Gastrocnemius medialis (tissue), 4 donors: ENCODE measurements at regions not wholly inside any gene's neighbourhood (a gene's known extent, or its start where the extent isn't known, plus 50 kb on each side); places are given as distances from the start of the nearest gene placed in this dataset.

Experiments used
- ATAC-seq, 2 donors: fragments of 150-250 bp; one replicate each; pipeline ENCODE4 v1.9.1; 2016
- DNase-seq, 2 donors: peaks; one replicate each; pipeline ENCODE4 v3.0.0-alpha.2; 2019
- H3K27ac ChIP-seq, 4 donors: fragments of 200-600 bp; sonication (generic); 1 replicate in 1 of 4; 2 replicates in 3 of 4; pipeline ENCODE4 v1.5.1; 2016 to 2018; ENCODE audit warnings: mild to moderate bottlenecking in 2 of 4, moderate library complexity in 1 of 4
- H3K27me3 ChIP-seq, 3 donors: fragments of 200-600 bp; sonication (generic) in 2 of 3; 1 replicate in 1 of 3; 2 replicates in 2 of 3; pipeline versions ENCODE4 v1.5.1 to v1.6.0; 2016 to 2019; ENCODE audit warnings: mild to moderate bottlenecking in 1 of 3, moderate library complexity in 1 of 3
- H3K36me3 ChIP-seq, 2 donors: fragments of 200-600 bp; sonication (generic) in 1 of 2; one replicate each; pipeline ENCODE4 v1.5.1; 2017 to 2018
- H3K4me1 ChIP-seq, 2 donors: fragments of 200-600 bp; sonication (generic) in 1 of 2; one replicate each; pipeline ENCODE4 v1.5.1; 2016 to 2017; ENCODE audit warnings: mild to moderate bottlenecking in 2 of 2
- H3K4me3 ChIP-seq, 4 donors: fragments of 200-600 bp; sonication (generic) in 3 of 4; 1 replicate in 1 of 4; 2 replicates in 3 of 4; pipeline ENCODE4 v1.5.1; 2016 to 2019; ENCODE audit warnings: mild to moderate bottlenecking in 2 of 4
- H3K9me3 ChIP-seq, 3 donors: fragments of 200-600 bp; sonication (generic) in 2 of 3; 1 replicate in 1 of 3; 2 replicates in 2 of 3; pipeline ENCODE4 v1.5.1; 2016 to 2019
- CTCF ChIP-seq, 5 experiments: fragments of 450-650 bp in 3 of 5; fragments of 200-600 bp in 2 of 5; sonication (generic) in 2 of 5; IDR thresholded peaks in 4 of 5; conservative IDR thresholded peaks in 1 of 5; 1 replicate in 4 of 5; 2 replicates in 1 of 5; pipeline ENCODE4 v1.5.1; 2016 to 2019; ENCODE audit warnings: antibody characterized with exemption in 5 of 5, mild to moderate bottlenecking in 3 of 5, moderate library complexity in 3 of 5
- POLR2A ChIP-seq, 2 donors: fragments of 450-650 bp; IDR thresholded peaks; one replicate each; pipeline ENCODE4 v1.6.1; 2017; ENCODE audit warnings: antibody characterized with exemption in 2 of 2, mild to moderate bottlenecking in 2 of 2, moderate library complexity in 2 of 2
- in situ Hi-C, 4 donors: fragments of 200-750 bp; cut with MboI; loops; one replicate each; pipeline versions ENCODE4 v1.15.0 to v1.8.0; 2017; ENCODE audit warnings: low sequenced_read_pairs in 4 of 4
- intact Hi-C: fragments of 100-400 bp; cut with DNase I; formaldehyde crosslinking; loops from one replicate; pipeline ENCODE4 v1.15.1; 2023; ENCODE audit warnings: low total_unique reads

- no peaks in the 10 kb centered on the region for H3K4me1 ChIP-seq
- DNase-seq (no peak), ATAC-seq (no peak)
- TF ChIP-seq CTCF (IDR thresholded peaks at IDR 0.05 in 4 of 5, conservative IDR thresholded peaks at IDR 0.05 in 1 of 5) (no peak), POLR2A (IDR thresholded peaks at IDR 0.05) (no peak)
- H3K27ac ChIP-seq = no peak overlapping the region
- H3K9me3 ChIP-seq = no peaks in the 10 kb centered on the region
- intact Hi-C loops (no loop called here), in situ Hi-C loops (loop anchor here (5.0 to 25.0 kb wide), 3 partner anchors 728 to 743 kb away; no protein-coding TSS in a partner anchor)
- no peaks in the 10 kb centered on the region for H3K27me3 ChIP-seq
- H3K36me3 ChIP-seq = no peaks in the 10 kb centered on the region
- no peak overlapping the region for H3K4me3 ChIP-seq
These were observed 330.1 kb downstream of the ARPP21 start for GRCh38 chr3:35969406-35969805.

- intact Hi-C loops = no loop called here
- H3K36me3 ChIP-seq = no peaks in the 10 kb centered on the region
- H3K27me3 ChIP-seq = no peaks in the 10 kb centered on the region
- no peaks in the 10 kb centered on the region for H3K4me1 ChIP-seq
- DNase-seq (no peak), ATAC-seq (no peak)
- no peaks in the 10 kb centered on the region for H3K9me3 ChIP-seq
- H3K4me3 ChIP-seq = no peak overlapping the region
- TF ChIP-seq POLR2A (IDR thresholded peaks at IDR 0.05) = no peak
- TF ChIP-seq CTCF (IDR thresholded peaks at IDR 0.05 in 4 of 5, conservative IDR thresholded peaks at IDR 0.05 in 1 of 5) = no peak
- in situ Hi-C loops = loop anchor here in 2 of 4 donors (25.0 kb wide), 1 partner anchor 742 kb away; no protein-coding TSS in a partner anchor
- H3K27ac ChIP-seq = no peak overlapping the region
These were observed 331.5 kb downstream of the ARPP21 start for GRCh38 chr3:35970793-35971192.

GRCh38 chr3:35971686-35972085, 332.4 kb downstream of the ARPP21 start:
- Histone ChIP-seq H3K27ac (no peak overlapping the region), H3K36me3 (no peaks in the 10 kb centered on the region), H3K4me3 (no peak overlapping the region), H3K9me3 (no peaks in the 10 kb centered on the region), H3K27me3 (no peaks in the 10 kb centered on the region), H3K4me1 (no peaks in the 10 kb centered on the region)
- intact Hi-C loops (no loop called here), in situ Hi-C loops (loop anchor here in 2 of 4 donors (25.0 kb wide), 1 partner anchor 741 kb away; no protein-coding TSS in a partner anchor)
- no peak for ATAC-seq
- DNase-seq = no peak
- no peak for TF ChIP-seq POLR2A (IDR thresholded peaks at IDR 0.05)

- Histone ChIP-seq H3K4me1 (no peaks in the 10 kb centered on the region), H3K27me3 (no peaks in the 10 kb centered on the region), H3K9me3 (no peaks in the 10 kb centered on the region), H3K4me3 (no peak overlapping the region), H3K36me3 (no peaks in the 10 kb centered on the region), H3K27ac (no peak overlapping the region)
- in situ Hi-C loops = loop anchor here in 2 of 4 donors (25.0 kb wide), 1 partner anchor 737 kb away; no protein-coding TSS in a partner anchor
- DNase-seq = no peak
- TF ChIP-seq CTCF (IDR thresholded peaks at IDR 0.05 in 4 of 5, conservative IDR thresholded peaks at IDR 0.05 in 1 of 5) (no peak), POLR2A (IDR thresholded peaks at IDR 0.05) (no peak)
- ATAC-seq = no peak
- intact Hi-C loops = no loop called here
These were observed 335.5 kb downstream of the ARPP21 start for GRCh38 chr3:35974872-35975271.

GRCh38 chr3:35986161-35986560, 346.8 kb downstream of the ARPP21 start:
- H3K27me3 ChIP-seq = no peaks in the 10 kb centered on the region
- in situ Hi-C loops (no loop called here), intact Hi-C loops (no loop called here)
- H3K36me3 ChIP-seq = no peaks in the 10 kb centered on the region
- no peak for TF ChIP-seq POLR2A (IDR thresholded peaks at IDR 0.05)
- no peak for TF ChIP-seq CTCF (IDR thresholded peaks at IDR 0.05 in 4 of 5, conservative IDR thresholded peaks at IDR 0.05 in 1 of 5)
- no peak for ATAC-seq
- H3K27ac ChIP-seq = no peak overlapping the region
- H3K4me1 ChIP-seq = no peaks in the 10 kb centered on the region
- H3K9me3 ChIP-seq = no peaks in the 10 kb centered on the region
- H3K4me3 ChIP-seq = no peak overlapping the region
- no peak for DNase-seq
